ENCODE measurements at regions not wholly inside any gene's neighbourhood (a gene's known extent, or its start where the extent isn't known, plus 50 kb on each side); places are given as distances from the start of the nearest gene placed in this dataset.

DNA sequence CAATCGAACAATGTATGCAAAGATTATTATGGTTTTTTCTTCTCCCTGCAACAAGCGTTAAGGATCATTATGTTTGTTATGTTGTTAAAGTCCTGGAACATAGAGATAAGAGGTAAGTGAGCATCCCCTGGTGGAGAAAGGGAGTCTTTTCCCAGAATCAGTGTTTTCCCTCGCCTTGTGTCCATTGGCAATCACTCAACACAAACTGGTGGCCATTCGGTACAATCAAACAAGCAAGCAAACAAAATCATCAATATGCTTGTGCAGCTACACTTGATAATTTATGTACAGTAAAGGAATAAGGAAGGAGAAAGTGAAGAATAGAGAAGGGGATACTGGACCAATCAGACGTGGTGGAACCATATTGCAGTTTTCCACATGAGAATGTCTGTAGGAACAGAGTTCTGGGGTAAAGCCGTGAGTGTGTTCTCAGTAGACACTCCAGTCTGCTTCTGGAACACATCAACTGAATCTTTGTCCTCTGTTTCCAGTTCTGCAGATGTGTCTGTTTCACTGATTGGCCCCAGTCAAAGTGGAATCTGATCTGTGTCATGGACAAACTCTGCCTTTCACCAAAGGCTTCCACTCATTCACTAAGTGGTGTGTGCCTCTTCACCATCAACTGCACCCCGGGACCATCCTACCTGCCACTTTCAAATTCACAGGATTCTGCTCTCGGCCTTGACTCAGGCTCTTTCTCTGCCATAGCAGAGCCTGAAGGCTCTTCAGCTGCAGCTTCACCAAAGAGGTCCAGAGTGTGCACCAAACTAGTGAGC lies 169.5 kb downstream of the AHSP start:
- POLR2A ChIA-PET: no interaction called here
- DNase-seq (ENCODE audit: extremely low spot score): no peak
- CTCF ChIA-PET: interaction anchor here (0.7 to 2.4 kb wide), 9 partner anchors 14 to 244 kb away, joined by 3 to 9 read pairs (median 6); partner anchors contain the start of gene ARMC5
- TF ChIP-seq, protein P1, sequence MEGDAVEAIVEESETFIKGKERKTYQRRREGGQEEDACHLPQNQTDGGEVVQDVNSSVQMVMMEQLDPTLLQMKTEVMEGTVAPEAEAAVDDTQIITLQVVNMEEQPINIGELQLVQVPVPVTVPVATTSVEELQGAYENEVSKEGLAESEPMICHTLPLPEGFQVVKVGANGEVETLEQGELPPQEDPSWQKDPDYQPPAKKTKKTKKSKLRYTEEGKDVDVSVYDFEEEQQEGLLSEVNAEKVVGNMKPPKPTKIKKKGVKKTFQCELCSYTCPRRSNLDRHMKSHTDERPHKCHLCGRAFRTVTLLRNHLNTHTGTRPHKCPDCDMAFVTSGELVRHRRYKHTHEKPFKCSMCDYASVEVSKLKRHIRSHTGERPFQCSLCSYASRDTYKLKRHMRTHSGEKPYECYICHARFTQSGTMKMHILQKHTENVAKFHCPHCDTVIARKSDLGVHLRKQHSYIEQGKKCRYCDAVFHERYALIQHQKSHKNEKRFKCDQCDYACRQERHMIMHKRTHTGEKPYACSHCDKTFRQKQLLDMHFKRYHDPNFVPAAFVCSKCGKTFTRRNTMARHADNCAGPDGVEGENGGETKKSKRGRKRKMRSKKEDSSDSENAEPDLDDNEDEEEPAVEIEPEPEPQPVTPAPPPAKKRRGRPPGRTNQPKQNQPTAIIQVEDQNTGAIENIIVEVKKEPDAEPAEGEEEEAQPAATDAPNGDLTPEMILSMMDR (IDR thresholded peaks at IDR 0.05; ENCODE audit: control extremely low read depth, extremely low read depth, low read depth, missing control alignments): peak; percentile 51

DNA sequence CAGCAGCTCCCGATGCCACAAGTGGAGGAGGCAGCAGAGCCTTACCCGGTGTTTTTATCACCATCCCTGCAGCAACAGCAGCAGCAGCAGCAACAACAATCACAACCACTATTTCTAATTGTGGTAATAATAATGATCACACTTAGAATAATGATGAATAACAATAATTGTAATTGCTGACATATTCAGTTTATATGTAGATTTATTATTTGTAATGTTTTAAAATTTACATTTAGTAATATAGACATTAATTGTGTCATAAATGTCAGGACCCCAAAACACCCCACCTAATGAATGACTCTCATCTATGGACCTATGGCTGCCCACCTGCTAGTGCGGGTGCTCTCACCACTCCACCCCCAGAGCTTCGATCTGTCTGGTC lies 170.0 kb downstream of the AHSP start:
- TF ChIP-seq, protein P1 (IDR thresholded peaks at IDR 0.05; ENCODE audit: control extremely low read depth, extremely low read depth, low read depth, missing control alignments): no peak
- no peak for DNase-seq (ENCODE audit: extremely low spot score)
- CTCF ChIA-PET: interaction anchor here (0.7 to 2.4 kb wide), 4 partner anchors 14 to 238 kb away, joined by 3 to 8 read pairs (median 6); partner anchors contain the start of gene ARMC5
- POLR2A ChIA-PET: no interaction called here

DNA sequence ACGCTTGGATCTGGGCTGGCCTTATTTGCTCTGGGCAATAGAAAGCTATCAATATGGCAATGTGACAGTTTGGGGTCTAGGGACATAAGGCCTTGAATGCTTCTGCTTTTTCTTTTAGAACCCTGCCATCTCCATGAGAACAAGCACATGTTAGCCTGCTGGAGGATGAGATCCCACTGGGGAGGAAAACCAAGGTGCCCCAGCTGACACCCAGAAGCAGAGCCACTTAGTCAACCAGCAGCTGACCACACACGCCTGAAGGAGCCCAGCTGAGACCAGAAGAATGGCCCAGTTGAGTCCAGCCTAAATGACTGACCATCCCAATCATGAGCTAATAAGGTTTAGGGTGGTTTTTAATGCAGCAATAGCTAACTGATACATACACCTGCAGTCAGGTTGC lies 171.2 kb downstream of the AHSP start:
- CTCF ChIA-PET: interaction anchor here (1.0 to 2.0 kb wide), 4 partner anchors 12 to 239 kb away, joined by 3 to 8 read pairs (median 4); partner anchors contain the start of gene ARMC5
- TF ChIP-seq, protein P1 (IDR thresholded peaks at IDR 0.05; ENCODE audit: control extremely low read depth, extremely low read depth, low read depth, missing control alignments): no peak
- no peak for DNase-seq (ENCODE audit: extremely low spot score)
- POLR2A ChIA-PET: no interaction called here

DNA sequence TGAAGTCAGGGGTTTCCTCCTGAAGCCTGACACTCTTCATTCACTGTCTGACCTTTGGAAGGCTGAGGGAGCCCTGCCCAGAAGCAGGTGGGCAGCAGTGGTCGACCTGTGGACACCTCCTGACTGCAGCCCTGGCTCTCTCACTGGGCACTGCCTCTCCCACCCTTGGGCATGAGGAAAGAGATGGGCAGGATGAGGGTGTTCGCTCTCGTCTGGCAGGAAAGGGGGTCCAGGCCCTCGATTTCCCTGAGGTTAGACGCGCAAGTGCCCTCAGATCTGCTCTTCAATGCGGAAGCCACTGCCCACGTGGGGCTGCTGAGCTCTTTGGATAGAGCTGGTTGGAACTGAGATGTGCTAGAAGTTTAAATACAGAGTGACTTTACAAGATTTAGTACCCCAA lies 171.9 kb downstream of the AHSP start:
- ChIA-PET CTCF (interaction anchor here (0.7 to 2.0 kb wide), 5 partner anchors 11 to 240 kb away, joined by 3 to 8 read pairs (median 4); partner anchors contain the start of gene ARMC5), POLR2A (no interaction called here)
- TF ChIP-seq, protein P1 (IDR thresholded peaks at IDR 0.05; ENCODE audit: control extremely low read depth, extremely low read depth, low read depth, missing control alignments): no peak
- no peak for DNase-seq (ENCODE audit: extremely low spot score)

DNA sequence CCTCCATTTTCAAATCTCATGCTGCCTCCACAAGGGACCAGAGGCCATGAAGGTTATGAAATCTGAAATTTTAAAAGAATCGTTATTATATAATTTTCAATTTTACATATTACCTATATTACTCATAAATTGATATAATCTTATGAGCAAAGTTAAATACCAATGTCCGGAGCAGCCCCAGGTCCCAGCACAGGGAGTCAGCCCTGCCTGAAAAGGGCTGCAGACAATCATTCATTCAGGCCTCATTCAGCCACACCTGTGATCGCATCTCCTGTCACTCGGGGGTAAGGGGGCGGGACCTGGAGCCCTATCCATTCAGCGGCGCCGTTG lies 172.5 kb downstream of the AHSP start:
- ChIA-PET POLR2A (interaction anchor here (1.6 kb wide), 1 partner anchor 13 kb away, joined by 8 read pairs; a partner anchor contains a TSS), CTCF (interaction anchor here (0.7 to 0.9 kb wide), 2 partner anchors 9 to 11 kb away, joined by 3 to 4 read pairs; no protein-coding TSS in a partner anchor)
- DNase-seq (ENCODE audit: extremely low spot score): peak; percentile 90
- TF ChIP-seq, protein P1 (IDR thresholded peaks at IDR 0.05; ENCODE audit: control extremely low read depth, extremely low read depth, low read depth, missing control alignments): no peak

DNA sequence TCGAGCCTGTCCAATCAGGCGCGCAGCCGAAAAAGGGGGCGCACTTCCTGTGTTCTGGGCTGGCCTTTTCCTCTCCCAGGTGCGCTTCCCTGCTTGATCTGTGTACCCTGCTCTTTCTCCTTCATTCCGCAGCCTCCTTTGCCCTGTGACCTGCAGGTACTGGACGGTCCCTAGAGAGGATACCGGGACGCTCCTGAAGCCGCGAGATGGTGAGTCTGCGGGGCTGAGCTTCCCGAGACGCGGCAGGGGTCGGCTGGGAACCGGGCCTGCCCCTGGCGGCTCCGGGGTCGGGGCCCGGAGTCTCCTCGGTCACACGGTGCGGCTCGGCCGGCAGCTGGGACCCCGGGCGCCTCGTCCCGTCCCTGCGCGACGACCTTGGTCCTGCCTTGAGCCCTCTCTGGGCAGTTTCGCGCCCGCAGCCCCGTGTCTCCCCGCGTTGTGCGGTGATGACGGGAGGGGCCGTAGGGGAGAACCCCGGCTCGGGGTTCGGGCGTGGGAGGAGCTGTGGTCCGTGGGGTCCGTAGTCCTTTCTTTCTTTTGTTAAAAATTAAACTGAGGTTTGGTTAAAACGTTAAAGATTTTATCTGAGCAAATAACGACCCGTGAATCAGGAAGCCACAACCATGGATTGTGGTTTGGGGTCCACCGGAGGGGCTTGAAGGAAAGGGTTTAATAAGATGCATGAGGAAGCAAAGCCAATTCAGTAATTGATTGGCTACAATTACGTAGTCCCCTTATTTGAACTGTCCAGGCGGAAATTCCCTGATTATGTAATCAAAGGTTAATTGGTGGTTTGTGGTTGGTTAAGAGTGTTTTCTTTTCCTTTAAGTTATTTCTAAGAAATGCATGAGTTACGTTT lies 172.8 kb upstream of the ZNF267 start:
- DNase-seq (ENCODE audit: extremely low spot score): peak; percentile 53
- POLR2A ChIA-PET: interaction anchor here (0.5 to 1.6 kb wide), 2 partner anchors 12 to 177 kb away, joined by 3 to 8 read pairs; a partner anchor contains a TSS

More for the DNA sequence above, 172.8 kb upstream of the ZNF267 start:
- CTCF ChIA-PET: interaction anchor here (0.7 to 1.2 kb wide), 3 partner anchors 8 to 168 kb away, joined by 3 to 4 read pairs (median 3); no protein-coding TSS in a partner anchor
- TF ChIP-seq, protein P1 (IDR thresholded peaks at IDR 0.05; ENCODE audit: control extremely low read depth, extremely low read depth, low read depth, missing control alignments): peak; percentile 19
